ENCODE measurements at regions not wholly inside any gene's neighbourhood (a gene's known extent, or its start where the extent isn't known, plus 50 kb on each side); places are given as distances from the start of the nearest gene placed in this dataset.

DNA sequence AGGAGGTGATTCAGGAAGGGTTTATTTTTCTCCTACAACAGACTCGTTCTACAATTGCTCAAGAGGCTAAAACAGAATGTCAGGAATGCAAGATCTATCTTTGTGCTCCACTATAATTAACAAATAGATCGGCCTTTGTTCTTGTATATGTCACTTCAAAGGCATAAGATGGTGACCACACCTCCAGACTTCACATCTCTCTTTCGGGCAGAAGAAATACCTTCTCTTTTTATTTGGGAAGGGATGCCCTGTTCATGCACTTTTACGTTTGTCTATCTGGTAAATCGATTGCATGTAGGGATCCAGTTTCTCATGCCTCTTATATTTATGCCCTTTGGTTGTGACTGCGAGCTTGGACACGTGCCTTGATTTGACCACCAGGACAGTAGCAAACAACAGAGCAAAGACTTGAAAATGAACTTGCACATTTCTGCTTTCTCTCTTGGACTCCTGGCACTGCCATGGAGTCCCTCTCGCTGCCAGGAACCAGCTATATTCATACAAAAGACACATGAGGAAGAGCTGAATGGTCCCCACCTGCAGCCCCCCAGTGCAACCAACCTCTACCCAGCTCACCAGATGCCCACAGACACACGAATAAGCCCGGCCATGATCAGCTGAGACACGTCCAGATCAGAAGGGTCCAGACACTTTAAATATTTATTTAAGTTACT, 219.8 kb upstream of the STXBP5 start:
- TF ChIP-seq, protein P1, sequence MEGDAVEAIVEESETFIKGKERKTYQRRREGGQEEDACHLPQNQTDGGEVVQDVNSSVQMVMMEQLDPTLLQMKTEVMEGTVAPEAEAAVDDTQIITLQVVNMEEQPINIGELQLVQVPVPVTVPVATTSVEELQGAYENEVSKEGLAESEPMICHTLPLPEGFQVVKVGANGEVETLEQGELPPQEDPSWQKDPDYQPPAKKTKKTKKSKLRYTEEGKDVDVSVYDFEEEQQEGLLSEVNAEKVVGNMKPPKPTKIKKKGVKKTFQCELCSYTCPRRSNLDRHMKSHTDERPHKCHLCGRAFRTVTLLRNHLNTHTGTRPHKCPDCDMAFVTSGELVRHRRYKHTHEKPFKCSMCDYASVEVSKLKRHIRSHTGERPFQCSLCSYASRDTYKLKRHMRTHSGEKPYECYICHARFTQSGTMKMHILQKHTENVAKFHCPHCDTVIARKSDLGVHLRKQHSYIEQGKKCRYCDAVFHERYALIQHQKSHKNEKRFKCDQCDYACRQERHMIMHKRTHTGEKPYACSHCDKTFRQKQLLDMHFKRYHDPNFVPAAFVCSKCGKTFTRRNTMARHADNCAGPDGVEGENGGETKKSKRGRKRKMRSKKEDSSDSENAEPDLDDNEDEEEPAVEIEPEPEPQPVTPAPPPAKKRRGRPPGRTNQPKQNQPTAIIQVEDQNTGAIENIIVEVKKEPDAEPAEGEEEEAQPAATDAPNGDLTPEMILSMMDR (IDR thresholded peaks at IDR 0.05 in 8 of 11, conservative IDR thresholded peaks at IDR 0.05 in 3 of 11), result no peak
- no peak for TF ChIP-seq POLR2A (IDR thresholded peaks at IDR 0.05)
- no peak for TF ChIP-seq POLR2AphosphoS5 (IDR thresholded peaks at IDR 0.05)

Data from spleen (tissue), 7 donors.